HepG2 (cell line): ENCODE measurements at regions not wholly inside any gene's neighbourhood (a gene's known extent, or its start where the extent isn't known, plus 50 kb on each side); places are given as distances from the start of the nearest gene placed in this dataset.
"Not testable (repeated sequence)": the region's sequence is repeated elsewhere in the genome, so short reads cannot be mapped to it uniquely, and the experiment has no call there.

Source experiments
- ATAC-seq: fragments of 200-7000 bp; cut with Tn5 transposase; 3 replicates; pipeline ENCODE4 v1.9.1; 2020; ENCODE audit warnings: mild to moderate bottlenecking, moderate library complexity
- BruUV-seq: library from RNA; stranded (reverse); fragments of 400-500 nt; replicated peaks from 2 replicates; lab custom pipeline; 2021; lab: Mats Ljungman, UMichigan
- CTCF ChIA-PET: fragments of 300-600 bp; formaldehyde crosslinking; extraction: SDS; loops from one replicate; lab custom pipeline; 2021; ENCODE audit warnings: low total read pairs, inconsistent platforms, low intra/inter-chr PET ratio; lab: Yijun Ruan, JAX
- POLR2A ChIA-PET: fragments of 350-600 bp; sonication (Branson Sonifier 250); formaldehyde crosslinking; loops from one replicate; lab custom pipeline; 2020; ENCODE audit warnings: antibody characterized with exemption, inconsistent platforms; lab: Yijun Ruan, JAX
- DNase-seq: peaks from one replicate; pipeline ENCODE4 v3.0.0-alpha.2; 2015; ENCODE audit warnings: low spot score
- FAIRE-seq: peaks from 3 replicates; lab custom pipeline; 2011; peaks lifted over from hg19 to GRCh38; lab: Jason Lieb, UNC
- H2AFZ ChIP-seq: one replicate; pipeline ENCODE4 v1.6.1; 2011; ENCODE audit warnings: low read length, inconsistent platforms
- H3K27ac ChIP-seq: fragments of 300-600 bp; 3 replicates; pipeline ENCODE4 v1.8.0; 2011; ENCODE audit warnings: mixed run types, mild to moderate bottlenecking, mixed read lengths, low read length, inconsistent platforms; ENCODE audit not compliant: insufficient read depth; ENCODE audit errors: extremely low read length
- H3K27me3 ChIP-seq, 2 experiments: fragments of 200-600 bp in 1 of 2; 2 replicates in 1 of 2; 3 replicates in 1 of 2; pipeline versions ENCODE4 v1.6.0 to v1.8.0; 2011; ENCODE audit warnings: low read length in 2 of 2, mild to moderate bottlenecking in 2 of 2, moderate library complexity in 2 of 2, inconsistent platforms in 1 of 2; ENCODE audit not compliant: insufficient read depth in 2 of 2, control insufficient read depth in 1 of 2
- H3K36me3 ChIP-seq, 2 experiments: fragments of 200-600 bp in 1 of 2; replicated peaks in 1 of 2; 2 replicates in 1 of 2; 3 replicates in 1 of 2; pipeline versions ENCODE4 v1.5.1 to v1.8.0; 2011; ENCODE audit warnings: low read length in 2 of 2, inconsistent platforms in 1 of 2; ENCODE audit not compliant: insufficient read depth in 2 of 2, control insufficient read depth in 1 of 2
- H3K4me1 ChIP-seq: 2 replicates; pipeline ENCODE4 v1.5.1; 2012; ENCODE audit warnings: low read length, inconsistent platforms; ENCODE audit not compliant: insufficient read depth
- H3K4me2 ChIP-seq: 2 replicates; pipeline ENCODE4 v1.6.0; 2011; ENCODE audit warnings: low read depth, low read length, inconsistent platforms
- H3K4me3 ChIP-seq, 3 experiments: fragments of 200-600 bp in 1 of 3; sonication (generic), shearing (Covaris generic) in 1 of 3; replicated peaks in 1 of 3; 2 replicates each; pipeline ENCODE4 v1.5.1; 2011 to 2016; ENCODE audit warnings: low read length in 3 of 3, inconsistent platforms in 2 of 3, low read depth in 2 of 3, mild to moderate bottlenecking in 2 of 3, control low read depth in 1 of 3, mixed read lengths in 1 of 3; ENCODE audit not compliant: insufficient read depth in 1 of 3
- H3K79me2 ChIP-seq: one replicate; pipeline ENCODE4 v1.6.1; 2011; ENCODE audit warnings: low read length, inconsistent platforms; ENCODE audit not compliant: insufficient read depth
- H3K9ac ChIP-seq: 2 replicates; pipeline ENCODE4 v1.6.0; 2011; ENCODE audit warnings: mild to moderate bottlenecking, low read depth, low read length, inconsistent platforms; ENCODE audit not compliant: insufficient read depth
- H3K9me3 ChIP-seq: 2 replicates; pipeline ENCODE4 v1.5.1; 2012; ENCODE audit warnings: mild to moderate bottlenecking, low read length
- H4K20me1 ChIP-seq: 2 replicates; pipeline ENCODE4 v1.6.0; 2011; ENCODE audit warnings: inconsistent platforms, mild to moderate bottlenecking, low read length, moderate library complexity; ENCODE audit not compliant: insufficient read depth
- RBAK ChIP-seq: sonication (generic); formaldehyde crosslinking; IDR thresholded peaks from 2 replicates; pipeline ENCODE4 v1.5.1; 2020; ENCODE audit warnings: mild to moderate bottlenecking, missing genetic modification reagents
- ZNF773 ChIP-seq: sonication (generic); formaldehyde crosslinking; IDR thresholded peaks from 2 replicates; pipeline ENCODE4 v1.4.0; 2020; ENCODE audit warnings: missing genetic modification reagents, borderline replicate concordance
- WGBS: methylation state at CpG from one replicate; pipeline ENCODE4 v1.1.6; 2017; ENCODE audit warnings: low lambda C conversion rate; 5-methylcytosine and 5-hydroxymethylcytosine counted together
- in situ Hi-C: cut with HindIII; loops from 2 replicates; pipeline ENCODE4 v1.10.0; 2017; ENCODE audit warnings: low pct_unique_long_range_greater_than_20kb; ENCODE audit not compliant: extremely low pct_ligation_motif_present
- intact Hi-C: fragments of 100-400 bp; cut with micrococcal nuclease; formaldehyde crosslinking; loops from one replicate; pipeline ENCODE4 v1.10.0; 2022; ENCODE audit not compliant: unreplicated experiment

DNA sequence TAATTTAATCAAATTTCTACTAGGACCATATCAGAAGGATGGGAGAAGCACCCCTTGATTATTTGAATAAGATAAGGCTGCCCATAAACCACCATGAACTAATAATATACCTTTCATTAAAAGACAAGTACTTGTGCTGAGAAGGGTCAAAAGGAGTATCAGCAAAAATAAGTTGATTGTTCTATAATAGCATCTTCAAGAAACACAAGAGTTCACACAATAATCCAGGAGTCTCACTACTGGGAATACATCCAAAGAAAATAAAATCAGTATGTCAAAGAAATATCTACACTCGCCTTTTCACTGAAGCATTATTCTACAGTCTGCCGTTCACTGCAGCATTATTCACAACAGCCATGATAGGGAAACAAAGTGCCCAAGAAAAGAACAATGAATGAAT, 1310.1 kb upstream of the PCDH9 start:
- no peaks in the 10 kb centered on the region for H4K20me1 ChIP-seq
- CTCF ChIA-PET: no interaction called here
- no peaks in the 10 kb centered on the region for H3K36me3 ChIP-seq
- H3K9me3 ChIP-seq: no peaks in the 10 kb centered on the region
- no peak overlapping the region for H2AFZ ChIP-seq
- no peak for ATAC-seq
- no peak for FAIRE-seq
- no peak overlapping the region for H3K9ac ChIP-seq
- no peak overlapping the region for H3K4me3 ChIP-seq
- intact Hi-C loops (no loop called here), in situ Hi-C loops (no loop called here)
- H3K27me3 ChIP-seq: no peaks in the 10 kb centered on the region
- no TSS peak for BruUV-seq
- H3K4me1 ChIP-seq: no peaks in the 10 kb centered on the region
- no peaks in the 10 kb centered on the region for H3K79me2 ChIP-seq
- POLR2A ChIA-PET: no interaction called here
- no peak overlapping the region for H3K4me2 ChIP-seq
- WGBS: 51% methylated on average over 2 of the region's 2 CpGs
- no peak for DNase-seq
- TF ChIP-seq RBAK (CRISPR knock-in tag): no peak
- H3K27ac ChIP-seq: no peak overlapping the region

DNA sequence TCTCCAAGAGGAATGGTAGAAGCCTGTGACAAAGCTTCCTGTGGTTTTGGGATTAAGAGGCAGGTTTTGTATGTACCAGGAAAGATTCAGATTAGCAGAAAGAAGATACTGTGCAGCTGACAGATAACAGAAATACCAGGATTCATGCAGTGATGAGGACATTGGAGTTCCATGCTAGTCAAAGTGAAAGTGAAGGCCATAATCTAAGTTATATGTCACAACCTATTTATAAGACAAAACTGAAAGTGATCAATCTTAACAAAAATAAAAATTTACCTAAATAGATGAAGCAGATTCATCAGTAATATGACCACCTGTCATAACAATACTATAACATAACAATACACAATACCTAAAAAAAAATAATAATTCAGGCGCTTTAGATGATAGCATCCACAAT, 1305.2 kb upstream of the PCDH9 start:
- ATAC-seq (no peak), FAIRE-seq (no peak), DNase-seq (no peak)
- H3K4me1 ChIP-seq: no peaks in the 10 kb centered on the region
- intact Hi-C loops (no loop called here), in situ Hi-C loops (no loop called here)
- CTCF ChIA-PET: no interaction called here
- no peak overlapping the region for H3K27ac ChIP-seq
- H4K20me1 ChIP-seq: no peaks in the 10 kb centered on the region
- no peak overlapping the region for H2AFZ ChIP-seq
- WGBS: 33% methylated on average over 1 of the region's 1 CpG
- no peak overlapping the region for H3K9ac ChIP-seq
- H3K4me2 ChIP-seq: no peak overlapping the region
- H3K4me3 ChIP-seq: no peak overlapping the region
- POLR2A ChIA-PET: no interaction called here
- H3K79me2 ChIP-seq: no peaks in the 10 kb centered on the region
- no peaks in the 10 kb centered on the region for H3K9me3 ChIP-seq
- BruUV-seq: no TSS peak
- H3K27me3 ChIP-seq: no peaks in the 10 kb centered on the region
- no peaks in the 10 kb centered on the region for H3K36me3 ChIP-seq
- no peak for TF ChIP-seq ZNF773 (CRISPR knock-in tag)

DNA sequence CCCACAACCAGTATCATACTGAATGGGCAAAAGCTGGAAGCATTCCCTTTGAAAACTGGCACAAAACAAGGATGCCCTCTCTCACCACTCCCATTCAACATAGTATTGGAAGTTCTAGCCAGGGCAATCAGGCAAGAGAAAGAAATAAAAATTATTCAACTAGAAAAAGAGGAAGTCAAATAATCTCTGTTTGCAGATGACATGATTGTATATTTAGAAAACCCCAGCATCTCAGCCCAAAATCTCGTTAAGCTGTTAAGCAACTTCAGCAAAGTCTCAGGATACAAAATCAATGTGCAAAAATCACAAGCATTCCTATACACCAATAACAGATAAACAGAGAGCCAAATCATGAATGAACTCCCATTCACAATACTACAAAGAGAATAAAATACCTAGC, 1297.0 kb upstream of the PCDH9 start:
- H3K27me3 ChIP-seq, in situ Hi-C loops, intact Hi-C loops, H2AFZ ChIP-seq, H4K20me1 ChIP-seq, POLR2A ChIA-PET, FAIRE-seq, DNase-seq, CTCF ChIA-PET, H3K79me2 ChIP-seq, H3K36me3 ChIP-seq, H3K4me3 ChIP-seq, H3K9me3 ChIP-seq, BruUV-seq, H3K4me1 ChIP-seq, H3K4me2 ChIP-seq, H3K27ac ChIP-seq, H3K9ac ChIP-seq, ATAC-seq: not testable (repeated sequence)
- 0% methylated on average over 1 of the region's 1 CpG for WGBS
